Superior temporal gyrus (tissue), 1 donor: ENCODE measurements at regions not wholly inside any gene's neighbourhood (a gene's known extent, or its start where the extent isn't known, plus 50 kb on each side); places are given as distances from the start of the nearest gene placed in this dataset.
"Not testable (repeated sequence)": the region's sequence is repeated elsewhere in the genome, so short reads cannot be mapped to it uniquely, and the experiment has no call there.

Source experiments
- DNase-seq: peaks from one replicate; pipeline ENCODE4 v3.0.0-alpha.2; 2016; ENCODE audit errors: extremely low spot score

DNA sequence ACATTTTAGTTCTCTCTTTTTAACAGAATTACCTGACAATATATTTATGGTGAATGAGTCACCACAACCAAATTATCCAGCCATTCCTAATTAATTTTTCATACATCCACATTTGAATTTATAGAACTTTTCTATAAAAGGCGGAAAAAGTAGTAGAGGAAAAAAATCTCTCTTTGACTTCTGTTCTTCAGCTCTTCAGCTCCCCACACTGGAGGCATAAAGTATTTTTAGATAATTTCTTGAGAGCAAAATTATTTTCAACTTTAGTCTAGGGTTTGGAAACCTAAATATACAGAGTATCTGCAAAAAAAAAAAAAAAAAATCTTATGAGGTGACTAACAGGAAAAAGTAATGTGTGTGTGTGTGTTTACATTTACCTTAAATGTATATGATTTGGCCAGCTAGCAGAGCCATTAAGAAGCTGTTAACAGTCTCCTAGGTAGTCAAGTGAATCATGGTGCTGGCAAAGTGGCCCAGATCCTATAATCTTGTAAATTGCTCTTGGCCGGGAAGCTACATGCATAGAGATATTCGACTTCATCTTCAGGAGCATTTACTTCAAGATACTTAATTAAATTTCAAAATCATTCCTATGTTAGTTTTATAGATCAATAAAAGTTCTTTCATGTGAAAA lies 383.1 kb upstream of the STEAP1 start:
- DNase-seq, result no peak

DNA sequence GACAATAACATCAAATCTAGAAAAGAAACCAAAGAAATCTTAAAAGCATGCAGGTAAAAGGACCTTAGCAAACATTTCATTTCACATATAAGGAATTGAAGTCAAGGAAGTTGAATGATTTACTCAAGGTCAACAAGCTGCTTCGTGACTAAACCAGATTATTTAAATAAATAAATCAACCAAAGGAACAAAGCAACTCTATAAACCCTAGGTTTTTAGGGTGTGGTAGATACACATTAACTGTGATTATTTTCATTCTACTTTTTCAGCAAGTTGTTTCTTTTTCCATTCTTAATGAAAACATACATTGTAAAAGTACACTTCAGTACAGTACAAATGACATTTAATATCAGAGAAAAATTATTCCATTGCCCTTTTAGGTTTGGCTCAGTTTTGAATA lies 382.0 kb upstream of the STEAP1 start:
- no peak for DNase-seq

DNA sequence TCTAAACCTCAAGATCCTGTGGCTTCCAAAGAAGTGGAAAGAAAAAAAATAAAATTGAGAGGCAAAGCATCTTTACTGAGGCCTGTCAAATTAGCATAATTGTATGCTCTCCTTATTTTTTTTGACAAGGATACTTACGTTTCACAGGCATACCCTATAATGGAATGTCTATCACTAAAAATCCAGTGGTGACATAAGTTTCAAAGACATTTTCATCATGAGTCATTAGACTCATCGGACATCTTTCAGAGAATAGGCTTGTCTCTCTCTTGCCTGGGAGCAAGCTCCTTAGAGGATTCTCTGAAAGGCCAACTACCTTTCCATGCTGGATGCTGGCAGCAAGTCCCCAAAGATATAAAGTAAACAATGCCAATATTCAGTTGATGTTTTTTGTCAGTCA lies 380.7 kb upstream of the STEAP1 start:
- no peak for DNase-seq

DNA sequence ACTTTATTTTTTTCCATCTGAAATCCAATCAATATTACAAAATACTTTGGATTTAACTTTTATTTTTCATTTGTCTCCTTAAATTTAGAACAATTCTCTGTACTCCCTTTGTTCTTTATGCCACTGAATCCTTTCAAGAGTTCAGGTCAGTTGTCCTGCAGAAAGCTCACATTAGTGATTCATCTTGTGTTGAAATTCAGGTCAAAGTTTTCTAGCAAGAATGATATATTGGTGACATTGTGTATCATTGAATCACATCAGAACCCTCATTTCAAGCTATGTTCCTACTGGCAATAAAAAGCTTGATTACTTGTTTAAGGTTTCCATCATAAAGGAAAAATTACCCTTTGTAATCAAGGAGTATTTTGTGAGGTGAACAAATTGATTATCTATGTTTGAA lies 378.8 kb upstream of the STEAP1 start:
- no peak for DNase-seq

DNA sequence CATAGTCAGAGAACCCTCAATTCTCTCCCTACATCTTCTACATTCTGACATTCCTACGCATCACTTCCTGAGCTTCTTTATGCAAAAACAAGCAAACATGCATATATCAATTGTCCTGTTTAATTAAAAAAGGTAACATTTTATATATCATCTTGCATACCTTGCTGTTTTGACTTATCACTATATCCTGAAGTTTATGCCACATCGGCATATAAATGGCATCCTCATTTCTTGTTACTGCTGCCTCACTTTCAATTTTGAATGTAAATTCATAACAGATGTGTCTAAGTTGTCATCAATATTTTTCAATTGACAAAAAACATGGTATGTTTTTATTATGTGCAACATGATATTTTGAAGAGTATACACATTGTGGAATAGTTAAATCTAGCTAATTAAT lies 377.3 kb upstream of the STEAP1 start:
- DNase-seq, result no peak

DNA sequence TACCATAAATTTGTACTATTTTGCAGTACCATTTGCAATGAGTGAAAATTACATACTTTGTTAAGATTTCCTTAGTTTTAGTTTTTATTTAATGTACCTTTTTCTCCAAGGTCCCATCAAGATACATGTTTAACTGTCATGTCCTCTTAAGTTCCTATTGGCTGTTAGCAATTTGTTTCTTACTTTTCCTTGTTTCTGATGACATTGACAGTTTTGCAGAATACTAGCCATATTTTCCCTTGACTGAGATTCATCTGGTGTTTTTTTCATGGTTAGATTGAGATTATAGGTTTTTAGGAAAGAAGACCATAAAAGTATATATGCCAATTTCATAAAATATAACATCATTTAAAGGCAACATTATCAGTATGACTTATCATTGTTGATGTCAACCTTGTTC lies 376.8 kb upstream of the STEAP1 start:
- no peak for DNase-seq

DNA sequence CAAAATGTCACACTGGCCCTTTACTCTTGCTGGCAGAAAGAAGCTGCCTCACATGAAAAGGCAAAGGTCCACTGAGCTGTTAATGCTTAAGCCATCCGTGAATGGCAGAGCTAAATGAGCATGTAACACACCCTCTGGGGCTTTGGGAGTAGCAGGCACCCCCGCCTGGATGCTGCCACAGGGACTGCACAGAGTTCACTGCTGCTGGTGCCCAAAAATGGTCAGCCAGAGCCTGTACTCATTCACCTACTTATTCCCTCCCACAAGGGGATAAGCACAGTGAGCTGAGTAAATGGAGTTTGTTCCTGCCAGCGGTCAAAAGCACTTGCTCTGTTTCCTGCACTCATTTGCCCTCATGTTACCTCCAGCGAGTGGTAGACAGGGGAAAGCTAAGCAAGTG lies 374.0 kb upstream of the STEAP1 start:
- DNase-seq, result no peak

DNA sequence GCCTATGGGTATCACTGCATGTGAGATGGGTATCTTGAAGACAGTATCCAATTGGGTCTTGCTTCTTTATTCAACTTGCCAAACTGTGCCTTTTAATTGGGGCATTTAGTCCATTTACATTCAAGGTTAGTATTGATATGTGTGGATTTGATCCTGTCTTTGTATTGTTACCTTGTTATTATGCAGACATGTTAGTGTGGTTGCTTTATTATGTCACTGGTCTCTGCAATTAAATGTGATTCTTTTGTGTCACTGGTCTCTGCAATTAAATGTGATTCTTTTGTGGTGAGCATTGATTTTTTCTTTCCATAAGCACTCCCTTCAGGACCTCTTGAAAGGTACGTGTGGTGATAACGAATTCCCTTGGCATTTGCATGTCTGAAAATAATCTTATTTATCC lies 357.8 kb upstream of the STEAP1 start:
- no peak for DNase-seq

DNA sequence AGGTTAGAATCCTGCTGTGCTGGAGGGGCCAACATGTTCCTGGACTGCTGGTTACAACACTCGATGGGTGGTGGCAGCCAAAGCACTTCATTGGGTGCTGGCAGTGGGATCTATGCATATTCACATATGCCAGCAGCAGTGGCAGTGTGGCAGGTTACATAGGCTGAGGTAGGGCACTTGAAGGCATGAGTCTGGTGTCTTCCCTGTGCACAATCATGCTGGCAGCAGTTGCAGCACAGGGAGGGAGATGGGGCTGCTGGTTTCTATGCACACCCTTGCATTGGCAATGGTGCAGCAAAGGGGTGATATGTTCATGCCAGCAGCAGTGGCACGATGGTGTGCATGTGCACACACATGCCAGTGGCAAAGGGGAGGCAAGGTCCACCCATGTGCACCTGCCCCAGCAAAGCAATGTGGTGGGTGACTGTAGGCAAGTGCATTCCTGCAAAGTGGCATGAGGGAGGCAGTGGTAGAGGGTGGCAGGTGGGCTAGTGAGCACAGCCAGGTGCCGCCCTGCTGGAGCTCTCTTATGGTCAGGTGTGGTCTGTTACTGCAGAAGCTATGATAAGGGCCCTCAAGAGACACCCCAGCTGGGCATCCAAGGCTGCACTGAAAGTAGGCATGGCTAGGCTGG lies 356.2 kb upstream of the STEAP1 start:
- DNase-seq, result no peak

DNA sequence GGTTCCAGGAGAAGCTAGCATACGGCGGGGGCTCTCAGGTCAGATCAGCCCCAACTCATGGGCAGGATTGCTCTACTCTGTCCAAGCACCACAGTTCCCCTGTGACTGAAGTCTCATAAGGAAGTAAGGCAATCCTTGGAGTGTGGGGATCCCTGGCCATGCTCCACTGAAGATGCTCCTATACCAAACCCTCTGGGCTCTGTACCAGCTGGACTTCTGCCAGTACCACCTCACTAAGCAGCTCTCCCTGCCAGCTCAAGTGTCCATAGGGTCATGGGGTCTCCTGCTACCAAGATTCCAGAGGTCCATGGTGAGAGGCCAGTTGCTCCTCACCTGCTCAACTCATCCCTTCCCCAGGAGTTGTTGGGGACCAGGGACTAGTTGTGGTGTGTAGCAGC lies 355.7 kb upstream of the STEAP1 start:
- DNase-seq, result no peak

DNA sequence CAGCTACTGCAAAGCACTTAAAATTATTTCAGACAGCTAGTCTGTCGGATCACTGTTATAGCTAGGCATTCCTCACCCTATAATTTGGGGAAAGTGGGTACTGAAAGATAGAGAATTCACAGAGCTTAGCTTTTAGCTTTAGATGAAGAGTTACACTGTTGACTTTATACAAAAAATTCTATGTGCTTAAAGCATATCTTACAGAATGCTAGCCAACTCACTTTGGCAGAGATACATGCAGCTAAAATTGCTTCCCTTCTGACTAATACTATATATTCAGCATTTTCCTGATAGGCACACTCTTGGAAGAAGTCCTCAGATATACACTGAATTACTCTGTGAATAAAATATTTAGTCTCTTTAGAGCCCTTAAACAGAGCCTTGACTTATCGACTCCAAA lies 353.5 kb upstream of the STEAP1 start:
- peak; percentile 16 for DNase-seq

DNA sequence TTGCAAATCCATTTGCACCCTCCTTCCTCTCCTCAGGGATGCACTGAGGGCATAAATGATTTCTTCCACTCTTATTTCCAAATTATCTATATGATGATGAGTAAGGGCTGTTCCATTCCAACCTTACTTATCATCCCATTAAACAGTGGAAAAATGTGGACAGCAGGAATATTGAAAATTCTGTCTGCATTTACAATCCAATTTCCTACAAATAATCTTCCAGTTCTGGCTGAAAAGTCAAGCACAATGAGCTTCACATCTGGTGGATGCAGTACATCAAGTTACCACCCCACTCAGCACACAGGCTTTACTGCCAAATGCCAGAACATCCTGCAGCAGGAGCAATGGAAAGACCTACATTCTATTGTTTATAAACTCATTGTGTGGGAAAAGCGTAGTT lies 345.0 kb upstream of the STEAP1 start:
- DNase-seq, result no peak

DNA sequence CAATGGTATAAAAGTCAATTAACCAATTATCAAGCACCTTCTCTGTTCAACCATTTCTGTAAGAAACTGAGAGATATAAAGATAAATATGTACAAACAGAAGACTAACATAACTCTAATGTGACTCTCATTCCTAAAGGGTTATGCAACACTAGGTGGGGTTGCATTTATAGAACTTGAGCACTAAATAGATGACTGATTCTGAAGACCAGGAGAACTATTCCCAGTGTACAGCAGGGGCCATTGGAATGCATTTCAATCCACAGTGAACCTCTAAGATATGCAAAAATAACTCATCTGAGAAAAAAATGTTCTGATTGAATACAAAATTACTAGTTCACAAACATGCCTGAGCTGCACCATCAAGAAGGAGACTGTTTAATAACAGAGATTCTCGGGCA lies 341.2 kb upstream of the STEAP1 start:
- no peak for DNase-seq

DNA sequence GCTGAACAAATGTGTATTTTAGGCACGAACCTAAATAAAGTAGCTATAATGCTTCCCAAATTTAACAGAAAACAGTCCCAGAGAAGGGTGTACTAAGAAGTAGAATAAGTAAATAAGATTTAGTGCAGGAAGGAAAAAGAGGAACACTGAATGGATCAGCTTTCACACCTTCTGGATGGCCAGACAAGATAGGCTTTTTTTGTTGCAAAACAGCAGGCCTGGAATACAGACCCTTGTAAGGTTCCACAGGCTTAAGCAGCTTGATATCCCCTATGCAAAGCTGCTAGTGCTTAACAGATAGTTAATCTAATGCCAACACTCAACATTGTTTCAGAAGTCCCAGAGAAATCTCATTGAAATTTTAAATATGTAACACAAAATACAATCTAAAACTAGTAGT lies 328.1 kb upstream of the STEAP1 start:
- DNase-seq, result no peak

DNA sequence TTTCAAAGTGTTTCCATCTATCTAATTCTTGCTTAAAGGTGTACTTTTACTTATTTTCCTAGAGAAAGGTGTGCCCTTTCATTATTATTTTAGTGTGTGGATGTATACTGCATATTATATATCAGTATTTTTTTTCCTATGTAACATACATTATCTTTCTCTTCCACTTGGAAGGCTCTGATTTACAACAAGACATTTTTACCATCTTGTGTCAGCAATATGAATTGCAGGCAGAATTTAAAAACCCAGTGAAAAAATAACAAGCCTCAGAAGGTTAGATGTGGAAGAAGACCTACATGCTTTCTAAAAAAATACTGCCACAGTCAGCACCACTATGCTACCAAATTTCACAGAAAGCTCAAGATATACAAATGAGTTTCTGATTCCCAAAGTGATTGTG lies 327.7 kb upstream of the STEAP1 start:
- no peak for DNase-seq

DNA sequence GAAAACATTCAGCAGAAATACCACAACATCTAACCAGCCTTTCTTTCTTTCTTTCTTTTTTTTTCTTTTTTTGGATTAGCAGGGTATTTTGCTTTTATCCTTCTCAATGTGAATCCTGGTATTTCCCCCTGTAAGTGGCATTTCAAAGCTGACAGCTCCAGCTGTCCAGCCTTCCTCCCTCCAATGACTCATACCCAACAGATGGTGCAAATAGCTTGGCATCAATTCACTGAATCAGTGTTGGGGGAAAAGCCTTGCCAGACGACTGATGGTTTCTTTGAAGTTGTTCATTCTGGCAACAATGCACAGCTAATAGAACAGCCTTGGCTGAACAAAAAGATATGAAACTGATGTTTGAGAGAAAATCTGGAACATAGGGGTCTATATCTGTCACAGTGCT lies 316.8 kb upstream of the STEAP1 start:
- peak; percentile 86 for DNase-seq

DNA sequence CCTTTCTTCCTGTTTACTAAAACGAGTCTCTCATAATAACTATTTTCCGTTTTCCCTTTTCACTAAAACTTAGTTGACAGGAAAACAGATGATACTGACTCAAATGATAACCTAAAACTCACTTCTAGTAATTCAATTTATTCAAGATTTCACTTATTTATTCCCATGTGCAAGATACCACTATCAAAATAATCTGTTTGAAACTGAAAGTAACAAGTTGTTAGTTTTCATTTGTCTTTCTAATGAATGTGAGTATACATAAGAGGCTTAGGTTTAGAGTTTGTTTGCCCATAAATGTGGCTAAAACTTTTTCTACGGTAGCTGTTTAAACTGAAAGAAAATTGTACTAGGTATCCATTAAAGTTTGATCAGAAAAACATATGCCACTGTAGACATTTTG lies 314.9 kb upstream of the STEAP1 start:
- DNase-seq, result no peak

DNA sequence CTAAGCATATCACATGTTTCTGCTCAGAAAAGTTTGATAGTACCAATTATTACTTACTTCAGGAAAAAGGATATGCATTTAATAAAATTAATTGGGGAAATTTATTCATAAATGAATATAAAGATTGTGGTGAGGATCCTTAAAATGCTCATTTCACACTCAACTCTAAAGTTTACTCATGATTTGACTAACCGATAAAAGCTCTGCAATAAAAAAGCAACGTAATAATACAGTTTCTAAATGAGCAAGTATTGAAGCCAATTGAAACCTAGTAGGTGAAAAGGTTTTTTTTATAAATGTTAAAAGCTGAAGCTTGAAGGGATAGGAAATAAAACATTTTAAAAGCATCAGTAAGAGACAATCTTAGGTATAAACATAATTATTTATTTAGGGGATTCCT lies 308.3 kb upstream of the STEAP1 start:
- no peak for DNase-seq

DNA sequence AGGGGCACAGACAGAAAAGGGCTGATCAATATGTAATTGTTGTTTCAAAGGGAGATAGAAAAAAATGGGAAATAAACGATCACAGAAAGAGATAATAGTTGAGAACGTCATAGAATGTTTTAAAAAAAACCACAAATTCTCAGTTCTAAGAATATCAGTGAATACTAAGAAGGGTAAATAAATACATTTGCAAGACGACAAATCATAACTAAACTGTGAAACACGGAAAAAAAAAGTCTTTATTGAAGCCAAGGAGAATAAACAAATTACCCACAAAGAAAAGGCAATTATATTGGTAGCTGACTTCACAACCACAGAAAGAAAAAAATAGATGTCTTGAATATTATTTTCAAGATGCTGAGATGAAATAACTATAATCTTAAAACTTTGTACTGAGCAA lies 305.2 kb upstream of the STEAP1 start:
- DNase-seq, result no peak

DNA sequence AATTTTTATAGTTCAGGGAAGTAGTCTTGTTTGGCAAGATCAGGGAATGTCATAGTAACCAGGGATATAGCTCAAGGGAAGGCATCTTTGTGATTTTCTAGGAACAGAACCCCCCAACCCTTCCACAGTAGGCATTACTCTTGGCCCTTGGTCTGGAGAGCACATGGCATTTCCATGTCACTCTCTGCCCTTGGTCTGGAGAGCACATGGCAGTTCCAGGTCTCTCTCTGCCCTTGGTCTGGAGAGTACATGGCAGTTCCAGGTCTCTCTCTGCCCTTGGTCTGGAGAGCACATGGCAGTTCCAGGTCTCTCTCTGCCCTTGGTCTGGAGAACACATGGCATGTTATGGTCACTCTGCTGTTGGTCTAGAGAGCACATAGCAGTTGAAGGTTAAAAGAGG lies 297.2 kb upstream of the STEAP1 start:
- DNase-seq, result not testable (repeated sequence)

DNA sequence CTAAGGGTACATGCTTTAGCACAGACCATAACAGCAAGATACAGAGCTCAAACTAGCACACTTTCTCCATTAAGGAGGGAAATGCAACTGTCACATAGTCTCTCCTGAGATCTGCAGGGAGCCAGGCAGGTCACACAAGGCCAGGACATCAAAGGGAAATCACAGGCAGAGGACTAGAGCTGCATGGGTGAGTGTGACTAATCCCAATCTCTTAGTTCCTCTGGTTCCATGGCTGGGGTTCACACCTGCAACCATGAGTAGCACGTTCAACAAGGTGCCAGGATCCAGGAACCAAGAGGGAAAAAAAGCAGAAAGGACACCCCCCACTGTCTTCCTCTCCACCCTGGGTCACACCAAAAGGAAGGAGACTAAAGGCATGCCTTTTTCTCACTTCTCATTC lies 296.5 kb upstream of the STEAP1 start:
- no peak for DNase-seq

DNA sequence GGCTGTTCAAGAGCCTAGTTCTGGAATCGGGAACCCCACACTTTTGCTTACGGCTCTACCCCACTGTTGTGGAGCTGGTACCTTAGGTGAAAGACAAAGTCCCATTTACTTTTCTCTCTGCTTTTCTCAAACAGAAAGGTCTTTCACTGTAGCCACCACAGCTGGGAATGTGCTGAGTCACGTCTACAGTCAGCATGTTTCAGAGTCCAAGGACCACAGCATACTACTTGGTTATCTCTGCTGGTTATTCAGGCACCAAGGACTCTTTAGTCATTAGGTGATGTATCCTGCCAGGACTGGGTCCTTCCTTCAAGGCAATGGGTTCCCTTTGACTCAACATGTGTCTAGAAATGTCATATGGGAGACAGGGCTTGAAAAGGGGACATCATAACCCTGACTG lies 266.8 kb upstream of the STEAP1 start:
- DNase-seq, result no peak

DNA sequence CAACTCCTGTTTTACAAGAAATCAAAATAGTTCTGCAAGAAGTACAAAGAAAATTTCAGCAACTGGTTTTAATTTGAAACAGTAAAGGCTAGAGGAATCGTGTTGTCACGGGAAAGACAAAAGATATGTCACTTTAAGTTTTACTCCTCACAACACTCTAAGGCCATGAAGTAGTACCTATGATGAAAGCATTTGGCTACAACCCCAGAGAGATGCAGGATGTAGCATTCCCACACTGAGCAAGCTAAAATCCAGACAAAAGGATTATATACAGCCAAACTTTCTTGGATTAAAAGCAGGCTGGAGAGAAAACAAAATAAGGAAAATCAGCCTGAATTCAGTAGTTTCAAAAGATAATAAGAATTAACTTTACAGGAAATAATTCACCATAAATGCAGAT lies 245.5 kb upstream of the STEAP1 start:
- no peak for DNase-seq

DNA sequence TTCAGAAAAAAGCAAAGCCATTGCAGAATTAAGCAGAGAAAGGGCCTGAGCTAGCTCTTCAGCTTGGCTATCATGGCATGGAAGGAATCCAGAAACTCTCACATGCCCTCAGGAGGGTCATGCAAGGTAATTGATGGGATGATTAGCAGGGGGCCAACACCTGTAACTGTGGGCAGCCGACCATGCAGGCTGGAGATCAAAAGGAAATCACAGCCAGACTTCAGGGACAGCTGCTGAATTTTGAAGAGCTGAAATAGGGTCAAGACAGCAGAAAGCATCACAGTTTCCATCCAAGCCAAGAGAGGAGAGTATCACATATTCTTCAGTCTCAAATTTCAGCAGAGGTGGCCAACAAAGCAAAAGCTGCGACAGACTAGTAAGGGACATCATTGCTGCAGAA lies 239.6 kb upstream of the STEAP1 start:
- DNase-seq, result no peak
